Middle frontal gyrus (tissue), 1 donor: ENCODE measurements at regions not wholly inside any gene's neighbourhood (a gene's known extent, or its start where the extent isn't known, plus 50 kb on each side); places are given as distances from the start of the nearest gene placed in this dataset.

Source experiments
- DNase-seq: peaks from one replicate; pipeline ENCODE4 v3.0.0-alpha.2; 2015; ENCODE audit warnings: low spot score; ENCODE audit errors: extremely low spot score

- DNase-seq, result no peak
Measured at GRCh38 chr11:129292092-129292491, 83.6 kb upstream of the BARX2 start.

- DNase-seq, result peak; percentile 48
Measured at GRCh38 chr11:129291546-129291945, 84.1 kb upstream of the BARX2 start.

- DNase-seq, result no peak
Measured at GRCh38 chr11:129290966-129291365, 84.7 kb upstream of the BARX2 start.

- DNase-seq, result no peak
Measured at GRCh38 chr11:129289350-129290040, 86.2 kb upstream of the BARX2 start.

GRCh38 chr11:129287920-129288319, 87.7 kb upstream of the BARX2 start:
- no peak for DNase-seq

GRCh38 chr11:129286813-129287212, 88.8 kb upstream of the BARX2 start:
- no peak for DNase-seq

- DNase-seq, result no peak
Measured at GRCh38 chr11:129285402-129285786, 90.3 kb upstream of the BARX2 start.

- DNase-seq, result no peak
Measured at GRCh38 chr11:129283141-129283540, 91.0 kb upstream of the ARHGAP32 start.

- DNase-seq, result no peak
Measured at GRCh38 chr11:129282634-129283033, 90.5 kb upstream of the ARHGAP32 start.

GRCh38 chr11:129281471-129282415, 89.6 kb upstream of the ARHGAP32 start:
- no peak for DNase-seq

GRCh38 chr11:129280027-129280811, 88.1 kb upstream of the ARHGAP32 start:
- DNase-seq, result no peak

GRCh38 chr11:129279326-129280026, 87.4 kb upstream of the ARHGAP32 start:
- peak; percentile 80 for DNase-seq

GRCh38 chr11:129278586-129279319, 86.6 kb upstream of the ARHGAP32 start:
- no peak for DNase-seq

GRCh38 chr11:129277198-129277843, 85.2 kb upstream of the ARHGAP32 start:
- no peak for DNase-seq

GRCh38 chr11:129275828-129276227, 83.7 kb upstream of the ARHGAP32 start:
- no peak for DNase-seq

GRCh38 chr11:129273944-129274711, 82.0 kb upstream of the ARHGAP32 start:
- no peak for DNase-seq

GRCh38 chr11:129273322-129273721, 81.2 kb upstream of the ARHGAP32 start:
- no peak for DNase-seq

- no peak for DNase-seq
Measured at GRCh38 chr11:129271030-129271429, 78.9 kb upstream of the ARHGAP32 start.

- no peak for DNase-seq
Measured at GRCh38 chr11:129270446-129270845, 78.3 kb upstream of the ARHGAP32 start.
